Mesenchymal stem cell (in vitro differentiated cells and primary cell): ENCODE measurements at regions not wholly inside any gene's neighbourhood (a gene's known extent, or its start where the extent isn't known, plus 50 kb on each side); places are given as distances from the start of the nearest gene placed in this dataset.
A peak's percentile ranks its signal among the peaks of the same experiment; 100 is the strongest.

Source experiments
- DNase-seq: peaks from one replicate; pipeline ENCODE4 v3.0.0-alpha.2; 2013
- H2AFZ ChIP-seq: one replicate; pipeline ENCODE4 v1.6.1; 2013; ENCODE audit warnings: low read depth, mild to moderate bottlenecking, control low read depth, inconsistent platforms, low read length, moderate library complexity
- H2AK5ac ChIP-seq: 2 replicates; pipeline ENCODE4 v1.6.1; 2013; ENCODE audit warnings: low read length, moderate library complexity, mild to moderate bottlenecking, inconsistent platforms; ENCODE audit not compliant: severe bottlenecking
- H2BK120ac ChIP-seq: one replicate; pipeline ENCODE4 v1.6.1; 2013; ENCODE audit warnings: low read depth, mild to moderate bottlenecking, inconsistent platforms, low read length, moderate library complexity
- H2BK12ac ChIP-seq, 2 experiments: one replicate each; pipeline ENCODE4 v1.6.1; 2013; ENCODE audit warnings: inconsistent platforms in 2 of 2, low read length in 2 of 2, mild to moderate bottlenecking in 2 of 2, moderate library complexity in 2 of 2, control low read depth in 1 of 2
- H2BK15ac ChIP-seq: one replicate; pipeline ENCODE4 v1.6.1; 2013; ENCODE audit warnings: mild to moderate bottlenecking, low read depth, inconsistent platforms; ENCODE audit not compliant: poor library complexity, severe bottlenecking
- H2BK5ac ChIP-seq: 2 replicates; pipeline ENCODE4 v1.6.1; 2013; ENCODE audit warnings: low read depth, mild to moderate bottlenecking, low read length, control low read depth, inconsistent platforms; ENCODE audit not compliant: poor library complexity, severe bottlenecking
- H3K14ac ChIP-seq, 2 experiments: one replicate each; pipeline ENCODE4 v1.6.1; 2013; ENCODE audit warnings: inconsistent platforms in 2 of 2, low read length in 2 of 2, control low read depth in 1 of 2, mild to moderate bottlenecking in 1 of 2, moderate library complexity in 1 of 2
- H3K18ac ChIP-seq, 2 experiments: one replicate each; pipeline ENCODE4 v1.6.1; 2013; ENCODE audit warnings: inconsistent platforms in 2 of 2, low read length in 2 of 2, control low read depth in 1 of 2, low read depth in 1 of 2, mild to moderate bottlenecking in 1 of 2
- H3K23ac ChIP-seq, 2 experiments: one replicate each; pipeline ENCODE4 v1.6.1; 2013; ENCODE audit warnings: inconsistent platforms in 2 of 2, low read length in 2 of 2, mild to moderate bottlenecking in 2 of 2, moderate library complexity in 2 of 2, control low read depth in 1 of 2
- H3K27ac ChIP-seq: 2 replicates; pipeline ENCODE4 v1.5.1; 2013; ENCODE audit warnings: mild to moderate bottlenecking, moderate library complexity, low read length, control low read depth, inconsistent platforms; ENCODE audit not compliant: poor library complexity, severe bottlenecking
- H3K27me3 ChIP-seq, 2 experiments: 2 replicates each; pipeline versions ENCODE4 v1.6.1 to v1.7.0; 2013; ENCODE audit warnings: low read length in 2 of 2, mild to moderate bottlenecking in 2 of 2, moderate library complexity in 2 of 2, control low read depth in 1 of 2, inconsistent platforms in 1 of 2; ENCODE audit not compliant: control insufficient read depth in 1 of 2, insufficient read depth in 1 of 2
- H3K36me3 ChIP-seq, 2 experiments: 2 replicates each; pipeline versions ENCODE4 v1.6.1 to v1.7.0; 2013; ENCODE audit warnings: low read length in 2 of 2, control low read depth in 1 of 2, inconsistent platforms in 1 of 2, low read depth in 1 of 2, mild to moderate bottlenecking in 1 of 2; ENCODE audit not compliant: insufficient read depth in 2 of 2, control insufficient read depth in 1 of 2
- H3K4ac ChIP-seq, 2 experiments: one replicate each; pipeline ENCODE4 v1.6.1; 2013; ENCODE audit warnings: inconsistent platforms in 2 of 2, low read length in 2 of 2, mild to moderate bottlenecking in 2 of 2, moderate library complexity in 2 of 2, control low read depth in 1 of 2, low read depth in 1 of 2
- H3K4me1 ChIP-seq: 2 replicates; pipeline ENCODE4 v1.6.1; 2013; ENCODE audit warnings: low read depth, low read length, control low read depth; ENCODE audit not compliant: control insufficient read depth, insufficient read depth
- H3K4me2 ChIP-seq: 2 replicates; pipeline ENCODE4 v1.6.1; 2013; ENCODE audit warnings: low read length, mild to moderate bottlenecking, inconsistent platforms; ENCODE audit not compliant: poor library complexity, severe bottlenecking
- H3K4me3 ChIP-seq, 2 experiments: 2 replicates each; pipeline versions ENCODE4 v1.5.1 to v1.7.0; 2013; ENCODE audit warnings: low read length in 2 of 2, mild to moderate bottlenecking in 2 of 2, control low read depth in 1 of 2, low read depth in 1 of 2; ENCODE audit not compliant: insufficient read depth in 1 of 2
- H3K79me1 ChIP-seq: replicated peaks from 2 replicates; pipeline ENCODE4 v1.6.1; 2013; ENCODE audit warnings: mild to moderate bottlenecking, control low read depth, low read length, inconsistent platforms; ENCODE audit not compliant: poor library complexity, severe bottlenecking
- H3K9ac ChIP-seq: 2 replicates; pipeline ENCODE4 v1.7.0; 2013; ENCODE audit warnings: mild to moderate bottlenecking, low read length, moderate library complexity
- H3K9me3 ChIP-seq: 2 replicates; pipeline ENCODE4 v1.7.0; 2013; ENCODE audit warnings: mild to moderate bottlenecking, low read length; ENCODE audit not compliant: control insufficient read depth
- H4K8ac ChIP-seq: one replicate; pipeline ENCODE4 v1.6.1; 2013; ENCODE audit warnings: inconsistent platforms, mild to moderate bottlenecking, low read length, moderate library complexity
- H4K91ac ChIP-seq: one replicate; pipeline ENCODE4 v1.6.1; 2013; ENCODE audit warnings: mild to moderate bottlenecking, low read length, inconsistent platforms
- WGBS: methylation state at CpG from one replicate; pipeline ENCODE4 v1.1.7; 2013; ENCODE audit warnings: mixed read lengths; 5-methylcytosine and 5-hydroxymethylcytosine counted together

DNA sequence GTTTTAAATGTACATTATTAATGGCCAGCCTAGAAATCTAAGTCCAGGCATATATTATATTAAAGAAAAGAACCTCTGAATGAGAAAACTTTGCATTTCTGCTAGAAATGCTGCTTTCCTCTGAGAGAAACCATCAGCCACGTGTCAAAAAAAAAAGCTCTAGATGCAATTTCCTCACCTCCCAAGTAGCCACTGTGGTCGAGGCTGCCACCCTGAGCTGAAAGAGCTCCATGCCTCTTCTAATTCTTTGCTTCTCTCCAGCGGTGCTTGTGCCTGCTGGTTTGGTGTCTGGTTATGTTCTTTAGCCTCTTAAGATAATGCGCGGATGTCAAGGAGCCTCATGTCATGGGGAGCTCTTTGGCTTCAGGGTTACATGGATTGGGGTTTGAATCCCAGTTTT is 316.0 kb downstream of the TFAP2C start:
- WGBS, result 64% methylated on average over 5 of the region's 5 CpGs
- Histone ChIP-seq H3K27ac (no peak overlapping the region), H3K23ac (no peak overlapping the region), H2BK15ac (no peak overlapping the region), H3K4ac (no peak overlapping the region), H2BK120ac (no peak overlapping the region), H3K14ac (no peak overlapping the region), H4K91ac (no peak overlapping the region), H3K4me2 (no peak overlapping the region), H2BK12ac (no peak overlapping the region), H4K8ac (no peak overlapping the region), H3K9ac (no peak overlapping the region), H2AK5ac (no peak overlapping the region), H3K27me3 (peaks cover 11 to 68% of the 10 kb centered on the region in 2 experiments), H2AFZ (no peak overlapping the region), H3K36me3 (no peaks in the 10 kb centered on the region), H3K18ac (no peak overlapping the region), H3K79me1 (no peaks in the 10 kb centered on the region), H3K4me3 (no peak overlapping the region), H3K9me3 (no peaks in the 10 kb centered on the region), H2BK5ac (no peak overlapping the region), H3K4me1 (no peaks in the 10 kb centered on the region)
- DNase-seq, result no peak

DNA sequence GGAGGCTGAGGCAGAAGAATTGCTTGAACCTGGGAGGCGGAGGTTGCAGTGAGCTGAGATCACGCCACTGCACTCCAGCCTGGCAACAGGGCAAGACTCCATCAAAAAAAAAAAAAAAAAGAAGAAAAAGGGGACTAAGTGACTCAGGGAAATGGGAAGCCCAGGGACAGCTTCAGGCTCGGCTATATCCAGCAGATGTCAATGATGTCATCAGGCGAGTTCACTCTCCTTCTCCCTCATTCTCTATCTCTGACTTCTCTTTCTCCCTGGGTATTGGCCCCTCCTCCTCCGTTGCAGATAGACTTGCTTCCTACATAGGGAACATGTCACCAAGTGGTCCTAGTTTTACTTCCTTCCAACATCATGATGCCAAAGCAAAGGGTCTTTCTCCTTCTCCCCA is 316.8 kb downstream of the TFAP2C start:
- Histone ChIP-seq H4K8ac (no peak overlapping the region), H3K23ac (no peak overlapping the region), H2AFZ (no peak overlapping the region), H2BK120ac (no peak overlapping the region), H4K91ac (no peak overlapping the region), H3K4me3 (no peak overlapping the region), H3K27ac (no peak overlapping the region), H2BK5ac (no peak overlapping the region), H2BK12ac (no peak overlapping the region), H3K79me1 (no peaks in the 10 kb centered on the region), H3K4me1 (no peaks in the 10 kb centered on the region), H3K4me2 (no peak overlapping the region), H3K9me3 (no peaks in the 10 kb centered on the region), H3K14ac (no peak overlapping the region), H2AK5ac (no peak overlapping the region), H3K9ac (no peak overlapping the region), H3K4ac (no peak overlapping the region), H3K18ac (no peak overlapping the region), H3K36me3 (no peaks in the 10 kb centered on the region), H3K27me3 (peaks cover 12 to 65% of the 10 kb centered on the region in 2 experiments), H2BK15ac (no peak overlapping the region)
- no peak for DNase-seq
- WGBS, result 90% methylated on average over 5 of the region's 5 CpGs

DNA sequence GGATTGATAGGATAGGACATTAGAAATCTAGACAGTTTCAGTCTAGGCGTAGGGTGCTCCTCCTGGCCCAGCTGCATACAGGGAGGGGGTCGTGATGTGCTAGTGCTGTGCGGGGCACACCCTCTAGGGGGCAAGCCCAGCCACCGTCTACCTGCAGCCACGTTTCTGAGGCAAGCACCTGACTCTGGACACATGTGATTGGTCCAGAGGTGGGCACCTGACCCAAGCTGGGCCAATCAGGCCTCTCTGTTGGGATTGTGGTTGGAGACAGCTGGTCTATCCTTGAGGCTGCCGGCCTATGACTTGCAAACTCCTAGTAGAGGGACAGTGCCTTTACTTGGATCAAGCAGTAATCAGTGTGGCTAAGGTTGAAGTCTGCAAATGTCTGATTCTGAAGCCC is 317.1 kb downstream of the BMP7 start:
- H3K9ac ChIP-seq, result no peak overlapping the region

DNA sequence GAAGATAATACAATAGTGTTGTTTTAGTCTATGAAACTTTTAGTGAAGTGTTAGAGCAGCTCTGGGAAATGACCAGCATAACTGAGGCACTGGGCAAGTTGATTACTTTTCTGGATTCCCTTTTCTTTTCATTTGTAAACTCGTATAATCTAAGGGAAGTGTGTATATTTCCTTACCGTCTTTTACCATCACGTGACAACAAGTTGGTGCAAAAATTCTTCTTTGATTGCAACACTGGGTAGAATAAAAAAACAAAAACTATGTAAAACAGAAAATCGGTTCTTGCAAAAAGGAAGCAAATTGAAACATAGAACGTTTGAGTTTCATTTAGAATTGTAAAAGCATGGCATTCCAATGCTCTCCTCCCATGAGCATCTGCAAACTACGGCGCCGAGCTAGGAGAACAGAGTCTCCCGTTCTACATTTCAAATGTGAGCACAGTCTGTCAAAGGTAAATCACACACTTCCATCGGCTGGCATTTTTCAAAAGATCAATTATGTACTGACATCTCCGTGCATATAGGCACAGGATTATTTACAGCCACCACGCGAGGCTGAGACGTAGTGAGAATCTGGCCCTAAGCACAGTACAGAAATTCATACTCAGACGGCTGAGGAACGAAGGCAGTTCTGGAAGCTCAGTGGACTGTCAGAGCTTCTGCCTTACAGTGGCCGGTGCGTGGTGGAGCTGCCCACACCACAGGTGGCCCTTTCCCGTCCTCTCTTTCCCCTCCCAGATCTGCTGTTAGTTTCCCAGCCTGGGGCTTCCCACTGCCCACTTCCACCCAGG is 314.0 kb downstream of the BMP7 start:
- peaks cover 26 to 66% of the 10 kb centered on the region in 2 experiments for H3K27me3 ChIP-seq
- H3K4me1 ChIP-seq, result peaks cover 5% of the 10 kb centered on the region
- H2AK5ac ChIP-seq, result no peak overlapping the region
- H3K9ac ChIP-seq, result no peak overlapping the region
- H2BK15ac ChIP-seq, result no peak overlapping the region
- no peak overlapping the region for H2BK5ac ChIP-seq
- no peak overlapping the region for H4K91ac ChIP-seq
- no peak overlapping the region for H2BK12ac ChIP-seq
- H3K14ac ChIP-seq, result no peak overlapping the region
- WGBS, result 89% methylated on average over 17 of the region's 19 CpGs
- H3K4ac ChIP-seq, result no peak overlapping the region
- H3K18ac ChIP-seq, result no peak overlapping the region
- H2BK120ac ChIP-seq, result no peak overlapping the region
- H3K4me2 ChIP-seq, result no peak overlapping the region
- no peak overlapping the region for H3K27ac ChIP-seq
- no peaks in the 10 kb centered on the region for H3K9me3 ChIP-seq
- no peak for DNase-seq
- no peak overlapping the region for H2AFZ ChIP-seq
- H3K36me3 ChIP-seq, result no peaks in the 10 kb centered on the region
- peak overlapping the region in 1 of 2 experiments; percentile 42 for H3K4me3 ChIP-seq
- no peak overlapping the region for H3K23ac ChIP-seq
- H4K8ac ChIP-seq, result no peak overlapping the region
- H3K79me1 ChIP-seq, result no peaks in the 10 kb centered on the region

More for the DNA sequence above, 317.1 kb downstream of the BMP7 start:
- Histone ChIP-seq H3K27ac (no peak overlapping the region), H2BK5ac (no peak overlapping the region), H2BK15ac (no peak overlapping the region), H2BK120ac (no peak overlapping the region), H3K79me1 (no peaks in the 10 kb centered on the region), H3K4me3 (no peak overlapping the region), H3K14ac (no peak overlapping the region), H3K18ac (no peak overlapping the region), H3K4ac (no peak overlapping the region), H3K36me3 (no peaks in the 10 kb centered on the region), H3K23ac (no peak overlapping the region), H4K8ac (no peak overlapping the region), H2AFZ (no peak overlapping the region), H2BK12ac (no peak overlapping the region), H3K27me3 (peaks cover 28 to 67% of the 10 kb centered on the region in 2 experiments), H4K91ac (no peak overlapping the region), H2AK5ac (no peak overlapping the region), H3K9me3 (no peaks in the 10 kb centered on the region), H3K4me2 (no peak overlapping the region), H3K4me1 (no peaks in the 10 kb centered on the region)
- 79% methylated on average over 6 of the region's 6 CpGs for WGBS
- DNase-seq, result no peak
